CD14-positive monocyte (primary cell): ENCODE measurements at regions not wholly inside any gene's neighbourhood (a gene's known extent, or its start where the extent isn't known, plus 50 kb on each side); places are given as distances from the start of the nearest gene placed in this dataset.

Source experiments
- DNase-seq, 3 donors: peaks; one replicate each; pipeline ENCODE4 v3.0.0-alpha.2; 2011 to 2022
- H2AFZ ChIP-seq: 2 replicates; pipeline ENCODE4 v1.6.0; 2012; ENCODE audit warnings: mild to moderate bottlenecking, low read depth, low read length, inconsistent platforms; ENCODE audit not compliant: insufficient read depth, poor library complexity, severe bottlenecking
- H3K27ac ChIP-seq, 2 donors: 1 replicate in 1 of 2; 2 replicates in 1 of 2; pipeline ENCODE4 v1.5.1; 2012 to 2013; ENCODE audit warnings: low read length in 2 of 2, control low read depth in 1 of 2, inconsistent platforms in 1 of 2, low read depth in 1 of 2, mild to moderate bottlenecking in 1 of 2
- H3K27me3 ChIP-seq, 2 donors: one replicate each; pipeline versions ENCODE4 v1.6.0 to v1.6.1; 2011 to 2013; ENCODE audit warnings: low read length in 2 of 2; ENCODE audit not compliant: control insufficient read depth in 2 of 2, insufficient read depth in 2 of 2
- H3K36me3 ChIP-seq, 2 donors: replicated peaks in 1 of 2; 1 replicate in 1 of 2; 2 replicates in 1 of 2; pipeline versions ENCODE4 v1.5.1 to v1.6.1; 2012 to 2013; ENCODE audit warnings: low read length in 2 of 2, control low read depth in 1 of 2, inconsistent platforms in 1 of 2, mild to moderate bottlenecking in 1 of 2; ENCODE audit not compliant: insufficient read depth in 2 of 2, control insufficient read depth in 1 of 2
- H3K4me1 ChIP-seq, 2 donors: 1 replicate in 1 of 2; 2 replicates in 1 of 2; pipeline versions ENCODE4 v1.5.1 to v1.6.1; 2012 to 2013; ENCODE audit warnings: low read length in 2 of 2, control low read depth in 1 of 2, inconsistent platforms in 1 of 2, mild to moderate bottlenecking in 1 of 2, moderate library complexity in 1 of 2; ENCODE audit not compliant: insufficient read depth in 2 of 2, control insufficient read depth in 1 of 2
- H3K4me2 ChIP-seq: replicated peaks from 2 replicates; pipeline ENCODE3; 2012; ENCODE audit warnings: low read length, moderate library complexity, mild to moderate bottlenecking; ENCODE audit not compliant: poor library complexity, severe bottlenecking; ENCODE audit errors: extremely low read depth
- H3K4me3 ChIP-seq, 3 experiments: fragments of 200-600 bp in 1 of 3; sonication (generic) in 1 of 3; replicated peaks in 1 of 3; 1 replicate in 2 of 3; 2 replicates in 1 of 3; pipeline ENCODE4 v1.5.1; 2011 to 2013; ENCODE audit warnings: low read length in 3 of 3, mild to moderate bottlenecking in 3 of 3, control low read depth in 2 of 3, low read depth in 2 of 3, inconsistent platforms in 1 of 3, moderate library complexity in 1 of 3
- H3K79me2 ChIP-seq: 2 replicates; pipeline ENCODE4 v1.6.0; 2012; ENCODE audit warnings: mild to moderate bottlenecking, control low read depth, inconsistent platforms, low read length, moderate library complexity; ENCODE audit not compliant: insufficient read depth
- H3K9ac ChIP-seq: 2 replicates; pipeline ENCODE4 v1.6.0; 2017; ENCODE audit warnings: low read length, mild to moderate bottlenecking; ENCODE audit not compliant: insufficient read depth, poor library complexity, severe bottlenecking
- H3K9me3 ChIP-seq, 2 donors: replicated peaks in 1 of 2; 1 replicate in 1 of 2; 2 replicates in 1 of 2; pipeline versions ENCODE4 v1.5.1 to v1.6.1; 2012 to 2013; ENCODE audit warnings: low read length in 2 of 2, control low read depth in 1 of 2; ENCODE audit not compliant: control insufficient read depth in 1 of 2, insufficient read depth in 1 of 2
- H4K20me1 ChIP-seq: 2 replicates; pipeline ENCODE4 v1.6.0; 2012; ENCODE audit warnings: mild to moderate bottlenecking, low read length, control low read depth, moderate library complexity; ENCODE audit not compliant: insufficient read depth
- H3K27ac Mint-ChIP-seq, 7 donors: one replicate each; pipeline ENCODE4 v1.8.0; 2020; ENCODE audit warnings: mild to moderate bottlenecking in 7 of 7, mixed read lengths in 7 of 7, moderate library complexity in 6 of 7, inconsistent platforms in 2 of 7
- H3K27me3 Mint-ChIP-seq, 3 donors: one replicate each; pipeline ENCODE4 v1.8.0; 2021 to 2022; ENCODE audit warnings: low read depth in 3 of 3, mild to moderate bottlenecking in 3 of 3, mixed read lengths in 3 of 3, moderate library complexity in 3 of 3, inconsistent platforms in 1 of 3
- H3K36me3 Mint-ChIP-seq, 2 donors: one replicate each; pipeline ENCODE4 v1.8.0; 2020; ENCODE audit warnings: mixed read lengths in 2 of 2, inconsistent platforms in 1 of 2, mild to moderate bottlenecking in 1 of 2
- H3K4me1 Mint-ChIP-seq: one replicate; pipeline ENCODE4 v1.8.0; 2020; ENCODE audit warnings: mild to moderate bottlenecking, mixed read lengths
- H3K4me3 Mint-ChIP-seq, 2 donors: one replicate each; pipeline ENCODE4 v1.8.0; 2020; ENCODE audit warnings: mild to moderate bottlenecking in 2 of 2, mixed read lengths in 2 of 2, moderate library complexity in 1 of 2
- H3K9me3 Mint-ChIP-seq, 7 donors: one replicate each; pipeline ENCODE4 v1.8.0; 2020 to 2022; ENCODE audit warnings: mixed read lengths in 7 of 7, mild to moderate bottlenecking in 6 of 7, moderate library complexity in 6 of 7, inconsistent platforms in 2 of 7
- WGBS: methylation state at CpG from one replicate; pipeline ENCODE4 v1.1.5; 2013; ENCODE audit warnings: missing lambda C conversion rate; ENCODE audit not compliant: insufficient coverage; 5-methylcytosine and 5-hydroxymethylcytosine counted together
- intact Hi-C, 2 donors: fragments of 100-400 bp; cut with micrococcal nuclease; formaldehyde crosslinking; loops; one replicate each; pipeline versions ENCODE4 v1.15.0 to v1.15.1; 2023
- TF ChIP-seq, protein P1 (sequence below): fragments of 200-600 bp; IDR thresholded peaks from one replicate; pipeline ENCODE4 v1.8.0; 2022; ENCODE audit warnings: antibody characterized with exemption, mild to moderate bottlenecking

DNA sequence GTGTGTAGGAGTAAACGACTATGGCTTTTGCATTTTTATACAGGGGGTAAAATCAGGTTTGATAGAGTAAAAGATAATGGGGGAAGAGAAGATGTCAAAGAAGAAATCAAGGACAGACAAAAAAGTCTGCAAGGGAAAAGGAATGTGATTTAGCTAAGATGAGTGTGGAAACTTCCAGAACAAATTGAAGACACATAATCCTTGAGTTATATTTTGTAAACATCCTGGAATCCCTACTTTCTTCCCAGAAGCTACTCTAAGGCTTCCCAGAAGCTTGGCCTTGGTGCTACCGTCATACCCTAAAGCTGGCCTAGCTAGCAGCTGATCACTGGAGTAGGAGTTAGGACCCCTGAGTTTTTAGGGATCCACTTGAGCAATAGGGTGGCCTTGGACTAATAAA lies 82.4 kb downstream of the BLID start:
- no peaks in the 10 kb centered on the region for H3K36me3 ChIP-seq
- H3K4me2 ChIP-seq = no peak overlapping the region
- TF ChIP-seq, protein P1, sequence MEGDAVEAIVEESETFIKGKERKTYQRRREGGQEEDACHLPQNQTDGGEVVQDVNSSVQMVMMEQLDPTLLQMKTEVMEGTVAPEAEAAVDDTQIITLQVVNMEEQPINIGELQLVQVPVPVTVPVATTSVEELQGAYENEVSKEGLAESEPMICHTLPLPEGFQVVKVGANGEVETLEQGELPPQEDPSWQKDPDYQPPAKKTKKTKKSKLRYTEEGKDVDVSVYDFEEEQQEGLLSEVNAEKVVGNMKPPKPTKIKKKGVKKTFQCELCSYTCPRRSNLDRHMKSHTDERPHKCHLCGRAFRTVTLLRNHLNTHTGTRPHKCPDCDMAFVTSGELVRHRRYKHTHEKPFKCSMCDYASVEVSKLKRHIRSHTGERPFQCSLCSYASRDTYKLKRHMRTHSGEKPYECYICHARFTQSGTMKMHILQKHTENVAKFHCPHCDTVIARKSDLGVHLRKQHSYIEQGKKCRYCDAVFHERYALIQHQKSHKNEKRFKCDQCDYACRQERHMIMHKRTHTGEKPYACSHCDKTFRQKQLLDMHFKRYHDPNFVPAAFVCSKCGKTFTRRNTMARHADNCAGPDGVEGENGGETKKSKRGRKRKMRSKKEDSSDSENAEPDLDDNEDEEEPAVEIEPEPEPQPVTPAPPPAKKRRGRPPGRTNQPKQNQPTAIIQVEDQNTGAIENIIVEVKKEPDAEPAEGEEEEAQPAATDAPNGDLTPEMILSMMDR = no peak
- H3K4me1 ChIP-seq = no peaks in the 10 kb centered on the region
- H3K4me3 ChIP-seq = no peak overlapping the region
- no peaks in the 10 kb centered on the region for H3K27me3 ChIP-seq
- no peaks in the 10 kb centered on the region for H3K9me3 Mint-ChIP-seq
- no peaks in the 10 kb centered on the region for H3K79me2 ChIP-seq
- H3K27me3 Mint-ChIP-seq = peaks cover 0 to 9% (median 2%) of the 10 kb centered on the region in 3 donors
- H4K20me1 ChIP-seq = no peaks in the 10 kb centered on the region
- no peak overlapping the region for H3K4me3 Mint-ChIP-seq
- H3K27ac Mint-ChIP-seq = no peak overlapping the region
- H3K9ac ChIP-seq = no peak overlapping the region
- H3K9me3 ChIP-seq = no peaks in the 10 kb centered on the region
- H2AFZ ChIP-seq = no peak overlapping the region
- DNase-seq = no peak
- no peaks in the 10 kb centered on the region for H3K4me1 Mint-ChIP-seq
- no CpG with 5 or more reads among the region's 2 CpGs for WGBS
- intact Hi-C loops = no loop called here
- H3K36me3 Mint-ChIP-seq = no peaks in the 10 kb centered on the region
- H3K27ac ChIP-seq = no peak overlapping the region

DNA sequence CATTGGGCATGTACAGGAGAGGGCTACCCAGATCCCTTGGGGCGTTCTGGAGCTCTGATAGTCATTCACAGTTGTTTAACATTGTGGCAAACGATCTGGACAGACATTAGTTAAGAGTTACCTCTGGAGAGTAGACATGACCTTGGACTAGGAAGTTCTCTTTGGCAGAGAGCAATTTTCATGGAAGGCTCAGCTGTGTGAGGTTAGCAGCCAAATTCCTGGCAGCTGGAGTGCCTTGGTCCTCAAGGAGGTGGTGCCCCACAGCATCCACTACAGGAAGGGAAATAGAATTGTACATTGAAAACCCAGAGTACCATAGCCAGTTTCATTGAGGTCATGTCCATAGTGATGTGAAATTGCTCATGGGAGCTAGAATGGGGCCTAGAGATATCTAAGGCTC lies 82.8 kb downstream of the BLID start:
- no peak overlapping the region for H3K4me3 Mint-ChIP-seq
- no peak for DNase-seq
- TF ChIP-seq, protein P1 = no peak
- no peak overlapping the region for H2AFZ ChIP-seq
- H3K27ac ChIP-seq = no peak overlapping the region
- H3K27ac Mint-ChIP-seq = no peak overlapping the region
- peaks cover 0 to 9% (median 2%) of the 10 kb centered on the region in 3 donors for H3K27me3 Mint-ChIP-seq
- intact Hi-C loops = no loop called here
- no peaks in the 10 kb centered on the region for H3K4me1 Mint-ChIP-seq
- no peaks in the 10 kb centered on the region for H3K9me3 Mint-ChIP-seq
- H3K79me2 ChIP-seq = no peaks in the 10 kb centered on the region
- no peaks in the 10 kb centered on the region for H3K36me3 Mint-ChIP-seq
- no peaks in the 10 kb centered on the region for H3K27me3 ChIP-seq
- H3K9me3 ChIP-seq = no peaks in the 10 kb centered on the region
- no peak overlapping the region for H3K4me2 ChIP-seq
- H4K20me1 ChIP-seq = no peaks in the 10 kb centered on the region
- no peaks in the 10 kb centered on the region for H3K4me1 ChIP-seq
- no peak overlapping the region for H3K9ac ChIP-seq
- no peaks in the 10 kb centered on the region for H3K36me3 ChIP-seq
- H3K4me3 ChIP-seq = no peak overlapping the region
- WGBS = 89% methylated on average over 2 of the region's 2 CpGs
